Stimulated activated CD4-positive, alpha-beta T cell treated with anti-CD3 and anti-CD28 coated beads, Interleukin-1b, Interleukin-23, amount 100 ng/mL, for 4 hours (primary cell): ENCODE measurements at regions not wholly inside any gene's neighbourhood (a gene's known extent, or its start where the extent isn't known, plus 50 kb on each side); places are given as distances from the start of the nearest gene placed in this dataset.
"Not testable (repeated sequence)": the region's sequence is repeated elsewhere in the genome, so short reads cannot be mapped to it uniquely, and the experiment has no call there.

Experiments used
- DNase-seq, 2 donors: peaks; one replicate each; pipeline ENCODE4 v3.0.0-alpha.2; 2020; ENCODE audit warnings: low read depth in 2 of 2

- DNase-seq = no peak
Observed at GRCh38 chr12:131613678-131614077, 97.2 kb upstream of the SFSWAP start.

- no peak for DNase-seq
Observed at GRCh38 chr12:131615326-131616042, 95.4 kb upstream of the SFSWAP start.

- DNase-seq = no peak
Observed at GRCh38 chr12:131616043-131616700, 94.7 kb upstream of the SFSWAP start.

DNA sequence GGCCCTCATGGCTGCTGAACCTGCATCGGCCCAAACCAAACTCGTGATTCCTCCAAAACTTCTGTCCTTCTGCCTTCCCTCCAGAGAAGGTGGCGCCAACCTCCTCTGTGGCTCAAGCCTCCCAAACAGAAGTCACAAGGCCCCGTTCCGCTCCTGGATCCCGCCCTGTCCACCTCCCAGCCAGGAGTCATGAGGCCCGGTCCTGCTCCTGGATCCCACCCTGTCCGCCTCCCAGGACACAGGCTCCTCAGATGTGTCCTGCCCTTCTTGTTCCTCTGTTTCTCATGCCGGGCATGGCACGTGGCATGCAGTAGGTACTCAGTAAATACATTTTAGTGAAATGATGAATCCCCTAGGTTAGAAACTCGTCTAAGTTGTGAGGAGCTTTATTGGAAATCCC is 94.2 kb upstream of the SFSWAP start:
- DNase-seq = no peak

DNA sequence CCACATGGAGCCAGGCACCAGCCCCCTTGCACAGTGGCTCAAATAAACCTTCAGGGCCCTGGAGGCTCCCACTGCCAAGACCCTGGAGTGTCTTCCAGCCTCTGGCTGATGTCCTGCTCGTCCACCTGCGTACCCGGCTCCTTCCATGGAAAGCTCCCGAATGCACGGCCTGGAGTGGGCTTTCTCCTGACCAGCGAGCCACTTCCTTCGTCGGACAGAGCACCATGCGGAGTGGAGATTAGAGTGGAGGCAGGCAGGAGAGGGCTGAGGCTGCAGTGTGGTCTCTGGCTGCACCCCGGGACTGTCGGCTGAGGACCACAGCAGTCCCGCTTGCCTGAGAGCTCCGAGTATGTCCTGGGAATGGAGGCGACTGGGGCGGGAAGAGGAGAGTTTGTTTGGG is 93.7 kb upstream of the SFSWAP start:
- DNase-seq = no peak

- no peak for DNase-seq
Observed at GRCh38 chr12:131617596-131618302, 93.1 kb upstream of the SFSWAP start.

GRCh38 chr12:131618303-131618658 is 92.6 kb upstream of the SFSWAP start:
- no peak for DNase-seq

- no peak for DNase-seq
Observed at GRCh38 chr12:131618701-131619100, 92.2 kb upstream of the SFSWAP start.

GRCh38 chr12:131619106-131619642 is 91.7 kb upstream of the SFSWAP start:
- no peak for DNase-seq

DNA sequence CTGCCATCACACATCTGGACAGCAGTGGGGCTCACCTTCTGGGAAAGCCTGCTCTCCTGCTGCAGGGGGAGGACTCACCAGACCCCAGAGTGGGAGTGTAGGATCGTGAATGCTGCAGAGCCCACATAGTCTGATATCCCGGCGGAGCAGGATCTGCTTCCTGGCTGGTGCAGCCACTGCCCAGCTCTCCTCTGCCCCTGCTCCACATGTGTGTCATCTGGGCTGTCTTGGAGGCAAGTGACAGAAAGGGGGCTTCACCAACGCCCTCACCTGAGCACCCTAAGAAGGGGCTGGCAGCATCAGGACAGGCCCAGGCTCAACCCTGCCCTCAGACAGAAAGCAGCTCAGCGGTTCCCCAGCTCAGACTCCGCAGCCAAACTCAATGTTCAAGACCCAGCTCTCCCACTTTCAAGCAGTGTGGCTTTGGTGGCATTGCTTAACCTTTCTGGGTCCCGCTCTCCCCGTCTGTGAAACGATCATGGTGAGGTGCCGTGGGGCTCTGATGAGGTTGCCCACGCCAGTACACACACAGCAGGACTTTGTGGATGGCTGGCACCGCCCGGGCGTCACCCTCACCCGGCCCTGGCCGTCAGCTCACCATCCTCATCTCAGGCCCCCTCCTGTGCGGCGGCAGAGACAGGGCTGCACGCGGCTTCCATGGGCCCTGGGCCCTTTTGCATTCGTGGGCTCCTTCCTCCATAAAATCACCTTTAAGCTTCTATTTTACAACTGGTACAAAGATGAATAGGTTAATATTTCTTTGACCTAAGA is 91.0 kb upstream of the SFSWAP start:
- DNase-seq = no peak

DNA sequence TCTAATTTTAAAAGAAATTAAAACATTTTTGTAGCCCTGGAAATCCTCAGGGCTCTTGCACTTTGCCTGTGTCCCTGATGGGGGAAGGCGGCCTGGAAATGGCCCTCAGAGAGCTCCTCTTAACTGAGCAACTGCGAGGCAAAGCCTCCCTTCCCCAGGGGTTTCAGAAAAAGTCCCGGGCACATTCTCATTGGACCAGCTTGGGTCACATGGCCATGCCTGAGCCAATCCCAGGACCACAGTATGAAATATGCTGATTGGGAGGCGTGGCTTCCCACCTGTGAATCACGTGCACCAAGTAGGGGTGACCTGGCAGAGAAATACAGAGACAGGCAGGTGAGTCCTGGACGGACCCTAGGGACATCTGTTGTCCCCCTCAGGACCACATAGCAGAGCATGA is 90.4 kb upstream of the SFSWAP start:
- DNase-seq = no peak

DNA sequence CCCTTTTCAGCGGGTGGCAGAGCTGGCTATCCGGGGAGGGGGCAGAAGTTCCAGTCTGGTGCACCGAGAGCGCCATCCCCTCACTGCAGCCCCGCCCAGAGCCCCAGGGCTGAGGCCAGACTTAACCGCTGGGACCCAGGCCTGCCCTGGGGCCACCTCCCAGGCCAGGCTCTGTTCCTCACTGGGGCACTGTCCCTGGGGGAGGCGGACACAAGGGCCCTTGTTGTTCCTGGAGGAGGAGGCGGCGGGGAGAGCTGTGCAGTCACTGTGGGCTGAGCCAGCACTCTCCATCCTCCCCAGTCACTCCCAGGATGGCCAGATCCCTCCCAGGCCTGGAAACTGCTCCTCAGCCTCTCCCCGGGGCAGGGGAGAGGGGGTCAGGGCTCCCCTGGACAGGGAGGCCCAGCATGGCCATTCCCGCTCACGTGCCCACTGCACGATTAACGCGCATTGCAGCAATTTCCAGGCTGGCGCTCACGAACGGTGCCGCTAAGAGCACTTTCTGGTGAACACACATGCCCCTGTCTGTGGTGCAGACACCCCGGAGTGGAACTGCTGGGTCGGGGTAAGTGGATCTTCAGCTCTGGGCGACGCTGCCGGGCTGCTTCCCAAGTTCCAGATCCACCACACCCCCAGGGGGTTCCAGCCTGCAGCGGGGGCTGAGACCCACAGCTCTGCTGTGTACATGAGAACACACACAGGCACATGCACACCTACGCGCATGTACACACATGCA is 89.8 kb upstream of the SFSWAP start:
- DNase-seq = no peak

GRCh38 chr12:131621701-131622421 is 89.0 kb upstream of the SFSWAP start:
- DNase-seq = no peak

- no peak for DNase-seq
Observed at GRCh38 chr12:131622422-131622955, 88.4 kb upstream of the SFSWAP start.

DNA sequence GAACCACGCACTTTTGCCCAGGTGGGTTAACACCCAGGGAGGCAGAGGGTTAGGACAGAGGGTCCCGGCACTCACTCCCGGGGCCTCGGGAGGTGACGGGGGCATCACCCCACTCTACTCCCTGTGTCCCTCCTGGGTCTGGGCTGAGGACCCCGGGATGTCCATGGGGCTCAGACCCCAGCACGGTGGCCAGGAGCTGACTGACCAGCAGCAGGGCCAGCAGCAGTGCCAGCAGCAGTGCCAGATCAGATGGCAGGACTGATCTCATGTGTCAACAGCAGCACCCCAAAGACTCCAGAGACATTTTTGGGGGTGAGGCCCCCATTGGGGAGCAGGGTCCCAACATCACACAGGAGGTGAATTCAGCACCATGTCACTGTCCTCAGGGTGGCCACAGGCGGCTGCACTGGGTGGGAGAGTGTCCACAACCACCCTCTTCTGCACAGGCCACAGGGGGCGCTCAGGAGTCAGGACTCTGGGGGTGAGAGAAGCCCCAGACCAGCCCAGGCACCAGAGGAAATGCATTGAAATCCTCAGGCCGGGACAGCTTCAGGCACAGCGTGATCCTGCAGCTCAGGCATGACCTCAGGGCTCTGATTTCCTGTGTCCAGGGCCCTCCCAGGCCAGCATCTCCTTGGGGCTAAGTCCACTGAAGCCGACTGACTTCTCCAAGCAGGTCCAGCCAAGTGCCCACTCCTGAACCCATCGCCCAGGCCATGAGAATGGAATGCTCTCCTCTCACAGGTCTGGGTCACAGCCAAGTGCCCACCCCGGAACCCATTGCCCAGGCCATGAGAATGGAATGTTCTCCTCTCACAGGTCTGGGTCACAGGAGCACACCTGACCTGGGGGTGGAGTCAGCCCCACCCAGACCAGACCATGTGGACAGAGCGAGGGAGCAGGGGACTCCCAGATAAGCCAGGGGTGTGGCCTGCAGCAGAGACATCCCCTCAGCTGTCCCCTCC is 87.2 kb upstream of the SFSWAP start:
- DNase-seq = not testable (repeated sequence)

DNA sequence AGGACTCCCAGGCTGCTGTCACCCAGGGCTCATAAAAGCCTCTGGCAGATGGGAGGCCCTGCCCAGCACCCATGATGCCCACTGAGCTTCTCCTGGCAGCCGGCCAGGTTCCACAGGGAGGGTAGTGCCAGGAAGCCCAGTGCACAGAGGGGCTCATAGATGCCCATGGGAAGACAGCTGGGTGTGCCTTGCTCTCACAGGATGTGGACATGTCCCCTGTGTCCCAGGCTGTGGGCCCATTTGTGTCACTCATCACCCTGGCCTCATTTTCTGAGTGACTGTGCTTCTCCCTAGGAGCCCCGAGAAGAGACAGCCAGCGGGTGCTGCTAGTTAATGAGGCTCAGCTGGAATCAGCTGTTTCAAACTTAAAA is 86.5 kb upstream of the SFSWAP start:
- not testable (repeated sequence) for DNase-seq

DNA sequence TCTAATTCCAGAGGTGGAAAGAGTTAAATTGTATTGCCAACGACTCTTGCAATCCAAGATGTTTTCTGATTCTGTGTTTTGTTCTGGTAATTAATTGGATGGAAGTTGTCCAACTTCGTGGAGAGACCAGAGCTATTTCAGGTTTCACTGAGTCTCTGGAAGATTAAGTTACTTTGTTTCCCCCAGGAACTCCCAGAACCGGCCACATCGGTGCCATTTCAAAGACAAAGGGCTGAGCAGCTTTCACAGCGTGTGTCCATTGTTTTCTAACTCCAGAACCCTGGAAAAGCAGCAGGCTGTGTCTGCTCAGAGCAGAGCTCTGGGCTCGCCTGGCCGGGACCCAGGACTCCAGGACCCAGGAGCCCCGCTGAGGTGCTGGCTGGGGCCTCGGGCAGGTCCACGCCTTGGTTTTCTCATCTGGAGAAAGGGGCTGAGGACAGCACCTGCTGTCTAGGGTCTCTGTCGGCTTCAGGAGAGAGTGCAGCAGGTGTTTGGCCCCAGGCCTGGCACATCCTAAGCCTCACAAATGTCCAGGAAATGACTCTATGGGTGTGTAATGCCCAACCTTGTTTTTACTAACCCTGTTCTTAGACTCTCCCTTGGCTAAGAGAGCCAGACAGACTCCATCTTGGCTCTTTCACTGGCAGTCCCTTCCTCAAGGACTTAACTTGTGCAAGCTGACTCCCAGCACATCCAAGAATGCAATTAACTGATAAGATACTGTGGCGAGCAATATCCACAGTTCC is 86.0 kb upstream of the SFSWAP start:
- not testable (repeated sequence) for DNase-seq

GRCh38 chr12:131625966-131626722 is 84.7 kb upstream of the SFSWAP start:
- not testable (repeated sequence) for DNase-seq
